Endothelial cell of umbilical vein (primary cell): ENCODE measurements at regions not wholly inside any gene's neighbourhood (a gene's known extent, or its start where the extent isn't known, plus 50 kb on each side); places are given as distances from the start of the nearest gene placed in this dataset.

Experiments
- BruUV-seq: library from RNA; stranded (reverse); fragments of 400-500 nt; replicated peaks from 2 replicates; lab custom pipeline; 2021; lab: Mats Ljungman, UMichigan
- CTCF ChIA-PET: fragments of 300-600, 350-600 bp; sonication (Branson Sonifier 250); formaldehyde crosslinking; loops from one replicate; lab custom pipeline; 2021; ENCODE audit warnings: antibody characterized with exemption, inconsistent platforms; lab: Charles Lee
- POLR2A ChIA-PET: fragments of 300-600, 350-600 bp; sonication (Branson Sonifier 250); formaldehyde crosslinking; loops from one replicate; lab custom pipeline; 2021; ENCODE audit warnings: antibody characterized with exemption, inconsistent platforms; lab: Charles Lee
- DNase-seq: peaks from one replicate; pipeline ENCODE4 v3.0.0-alpha.2; 2011; ENCODE audit warnings: low read depth, low spot score
- FAIRE-seq: peaks from 2 replicates; lab custom pipeline; 2011; peaks lifted over from hg19 to GRCh38; lab: Jason Lieb, UNC
- H2AFZ ChIP-seq: 2 replicates; pipeline ENCODE4 v1.6.0; 2012; ENCODE audit warnings: low read depth, low read length, control low read depth, inconsistent platforms
- H3K27ac ChIP-seq: 2 replicates; pipeline ENCODE4 v1.5.1; 2011; ENCODE audit warnings: low read depth, mild to moderate bottlenecking, control low read depth, low read length, moderate library complexity; ENCODE audit not compliant: insufficient read depth
- H3K27me3 ChIP-seq, 2 experiments: 2 replicates each; pipeline versions ENCODE4 v1.6.0 to v1.6.1; 2011; ENCODE audit warnings: low read length in 2 of 2, mixed read lengths in 1 of 2; ENCODE audit not compliant: control insufficient read depth in 2 of 2, insufficient read depth in 2 of 2
- H3K36me3 ChIP-seq, 2 experiments: 2 replicates in 1 of 2; 3 replicates in 1 of 2; pipeline ENCODE4 v1.5.1; 2011; ENCODE audit warnings: low read length in 2 of 2, mild to moderate bottlenecking in 1 of 2, moderate library complexity in 1 of 2; ENCODE audit not compliant: control insufficient read depth in 2 of 2, insufficient read depth in 2 of 2; ENCODE audit errors: extremely low read depth in 1 of 2
- H3K4me1 ChIP-seq: 3 replicates; pipeline ENCODE4 v1.5.1; 2011; ENCODE audit warnings: mild to moderate bottlenecking, low read length; ENCODE audit not compliant: control insufficient read depth, insufficient read depth; ENCODE audit errors: extremely low read depth
- H3K4me2 ChIP-seq: 2 replicates; pipeline ENCODE4 v1.6.1; 2011; ENCODE audit warnings: low read length, control low read depth, mixed read lengths; ENCODE audit not compliant: insufficient read depth
- H3K4me3 ChIP-seq, 3 experiments: fragments of 200-600 bp in 1 of 3; sonication (generic), shearing (Covaris generic) in 1 of 3; replicated peaks in 1 of 3; 2 replicates each; pipeline ENCODE4 v1.5.1; 2011 to 2016; ENCODE audit warnings: control low read depth in 3 of 3, low read length in 3 of 3, mild to moderate bottlenecking in 2 of 3, inconsistent platforms in 1 of 3, low read depth in 1 of 3, moderate library complexity in 1 of 3; ENCODE audit not compliant: insufficient read depth in 1 of 3
- H3K79me2 ChIP-seq: 2 replicates; pipeline ENCODE4 v1.6.0; 2012; ENCODE audit warnings: low read length, inconsistent platforms; ENCODE audit not compliant: control insufficient read depth, insufficient read depth
- H3K9ac ChIP-seq: replicated peaks from 2 replicates; pipeline ENCODE3; 2011; ENCODE audit warnings: low read length, control low read depth; ENCODE audit not compliant: insufficient read depth; ENCODE audit errors: extremely low read depth
- H3K9me1 ChIP-seq: replicated peaks from 3 replicates; pipeline ENCODE4 v1.6.0; 2011; ENCODE audit warnings: mild to moderate bottlenecking, low read length; ENCODE audit not compliant: control insufficient read depth, insufficient read depth; ENCODE audit errors: extremely low read depth
- H3K9me3 ChIP-seq: replicated peaks from 2 replicates; pipeline ENCODE4 v1.5.1; 2012; ENCODE audit warnings: low read length, inconsistent platforms; ENCODE audit not compliant: control insufficient read depth, insufficient read depth
- H4K20me1 ChIP-seq: replicated peaks from 2 replicates; pipeline ENCODE3; 2011; ENCODE audit warnings: mild to moderate bottlenecking, low read length; ENCODE audit not compliant: control insufficient read depth, insufficient read depth; ENCODE audit errors: extremely low read depth
- EZH2 ChIP-seq: IDR thresholded peaks from 2 replicates; pipeline ENCODE4 v1.6.1; 2012; ENCODE audit warnings: borderline replicate concordance, low read depth, mild to moderate bottlenecking, moderate library complexity, low read length, inconsistent platforms; ENCODE audit not compliant: severe bottlenecking
- FOS ChIP-seq: IDR thresholded peaks from 2 replicates; pipeline ENCODE4 v1.6.1; 2011; ENCODE audit warnings: mild to moderate bottlenecking, low read length, moderate library complexity, borderline replicate concordance; ENCODE audit not compliant: insufficient read depth
- GATA2 ChIP-seq: IDR thresholded peaks from 2 replicates; pipeline ENCODE4 v1.7.0; 2011; ENCODE audit warnings: low read depth, mild to moderate bottlenecking, moderate library complexity, mixed read lengths, low read length; ENCODE audit not compliant: insufficient read length, insufficient read depth
- JUN ChIP-seq: IDR thresholded peaks from 2 replicates; pipeline ENCODE4 v1.6.1; 2011; ENCODE audit warnings: borderline replicate concordance, low read depth; ENCODE audit not compliant: insufficient read length, insufficient read depth
- MYC ChIP-seq: IDR thresholded peaks from one replicate; pipeline ENCODE4 v1.6.1; 2011; ENCODE audit warnings: mild to moderate bottlenecking, low read depth, low read length
- POLR2A ChIP-seq: IDR thresholded peaks from 2 replicates; pipeline ENCODE4 v1.6.1; 2012; ENCODE audit warnings: low read depth, mild to moderate bottlenecking, control low read depth, low read length
- POLR2AphosphoS5 ChIP-seq: IDR thresholded peaks from 2 replicates; pipeline ENCODE4 v1.6.1; 2012; ENCODE audit warnings: low read depth, mild to moderate bottlenecking, control low read depth, low read length, moderate library complexity; ENCODE audit not compliant: insufficient read depth
- dilution Hi-C: fragments of 300-500 bp; cut with MboI; formaldehyde crosslinking; loops from one replicate; pipeline ENCODE4 v1.15.0; 2019; ENCODE audit warnings: low sequenced_read_pairs; ENCODE audit not compliant: extremely low pct_ligation_motif_present
- intact Hi-C: fragments of 100-400 bp; cut with micrococcal nuclease; formaldehyde crosslinking; loops from one replicate; pipeline ENCODE4 v1.10.0; 2022
- TF ChIP-seq, protein P1 (sequence below): IDR thresholded peaks from 2 replicates; pipeline ENCODE4 v1.6.1; 2011; ENCODE audit not compliant: insufficient read depth, insufficient read length
- TF ChIP-seq, protein P2 (sequence below), 2 donors: IDR thresholded peaks; 1 replicate in 1 of 2; 2 replicates in 1 of 2; pipeline ENCODE4 v1.5.1; 2011; ENCODE audit warnings: low read length in 2 of 2, mild to moderate bottlenecking in 2 of 2, moderate library complexity in 2 of 2, control low read depth in 1 of 2, inconsistent platforms in 1 of 2, low read depth in 1 of 2; ENCODE audit not compliant: insufficient read depth in 1 of 2; ENCODE audit errors: extremely low read depth in 1 of 2

DNA sequence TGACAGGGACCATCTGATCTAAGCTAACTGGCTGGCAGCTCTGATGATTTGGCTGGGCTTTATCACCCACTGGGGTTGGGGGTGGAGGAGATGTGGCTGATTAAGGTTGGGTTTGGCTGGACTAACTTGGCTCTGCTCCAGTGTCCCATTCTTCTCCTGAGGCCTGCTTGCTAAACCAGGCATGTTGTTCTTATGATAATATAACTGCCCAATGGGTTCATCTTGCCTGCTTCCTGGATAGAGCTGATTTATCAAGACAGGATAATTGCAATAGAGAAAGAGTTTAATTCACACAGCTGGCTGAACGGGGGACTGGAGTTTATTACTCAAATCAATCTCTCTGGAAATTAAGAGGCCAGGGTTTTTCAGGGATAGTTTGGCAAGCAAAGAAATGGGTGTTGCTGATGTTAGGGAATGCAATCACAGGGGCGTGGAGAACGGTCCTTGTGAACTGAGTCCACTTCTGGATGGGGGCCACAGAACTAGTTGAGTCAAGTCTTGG, 150.4 kb downstream of the PTH2R start:
- H4K20me1 ChIP-seq: no peaks in the 10 kb centered on the region
- H3K9me3 ChIP-seq: no peaks in the 10 kb centered on the region
- no peak overlapping the region for H2AFZ ChIP-seq
- H3K9me1 ChIP-seq: no peaks in the 10 kb centered on the region
- no peaks in the 10 kb centered on the region for H3K4me1 ChIP-seq
- dilution Hi-C loops (no loop called here), intact Hi-C loops (no loop called here)
- CTCF ChIA-PET: no interaction called here
- no peak for FAIRE-seq
- H3K9ac ChIP-seq: no peak overlapping the region
- no peak overlapping the region for H3K4me3 ChIP-seq
- no TSS peak for BruUV-seq
- POLR2A ChIA-PET: no interaction called here
- no peaks in the 10 kb centered on the region for H3K27me3 ChIP-seq
- H3K36me3 ChIP-seq: no peaks in the 10 kb centered on the region
- no peak for DNase-seq
- no peak for TF ChIP-seq MYC
- no peak for TF ChIP-seq POLR2AphosphoS5
- TF ChIP-seq GATA2: no peak
- TF ChIP-seq JUN: no peak
- no peak for TF ChIP-seq POLR2A
- no peak for TF ChIP-seq FOS
- TF ChIP-seq EZH2: no peak
- TF ChIP-seq, protein P1, sequence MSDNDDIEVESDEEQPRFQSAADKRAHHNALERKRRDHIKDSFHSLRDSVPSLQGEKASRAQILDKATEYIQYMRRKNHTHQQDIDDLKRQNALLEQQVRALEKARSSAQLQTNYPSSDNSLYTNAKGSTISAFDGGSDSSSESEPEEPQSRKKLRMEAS: no peak
- TF ChIP-seq, protein P2, sequence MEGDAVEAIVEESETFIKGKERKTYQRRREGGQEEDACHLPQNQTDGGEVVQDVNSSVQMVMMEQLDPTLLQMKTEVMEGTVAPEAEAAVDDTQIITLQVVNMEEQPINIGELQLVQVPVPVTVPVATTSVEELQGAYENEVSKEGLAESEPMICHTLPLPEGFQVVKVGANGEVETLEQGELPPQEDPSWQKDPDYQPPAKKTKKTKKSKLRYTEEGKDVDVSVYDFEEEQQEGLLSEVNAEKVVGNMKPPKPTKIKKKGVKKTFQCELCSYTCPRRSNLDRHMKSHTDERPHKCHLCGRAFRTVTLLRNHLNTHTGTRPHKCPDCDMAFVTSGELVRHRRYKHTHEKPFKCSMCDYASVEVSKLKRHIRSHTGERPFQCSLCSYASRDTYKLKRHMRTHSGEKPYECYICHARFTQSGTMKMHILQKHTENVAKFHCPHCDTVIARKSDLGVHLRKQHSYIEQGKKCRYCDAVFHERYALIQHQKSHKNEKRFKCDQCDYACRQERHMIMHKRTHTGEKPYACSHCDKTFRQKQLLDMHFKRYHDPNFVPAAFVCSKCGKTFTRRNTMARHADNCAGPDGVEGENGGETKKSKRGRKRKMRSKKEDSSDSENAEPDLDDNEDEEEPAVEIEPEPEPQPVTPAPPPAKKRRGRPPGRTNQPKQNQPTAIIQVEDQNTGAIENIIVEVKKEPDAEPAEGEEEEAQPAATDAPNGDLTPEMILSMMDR (IDR thresholded peaks at IDR 0.05; ENCODE audit: extremely low read depth in 1 of 2, insufficient read depth in 1 of 2, low read depth in 1 of 2, low read length in 2 of 2): no peak
- H3K27ac ChIP-seq: no peak overlapping the region
- no peaks in the 10 kb centered on the region for H3K79me2 ChIP-seq
- H3K4me2 ChIP-seq: no peak overlapping the region
